IPS-NIHi11 (cell line): ENCODE measurements at regions not wholly inside any gene's neighbourhood (a gene's known extent, or its start where the extent isn't known, plus 50 kb on each side); places are given as distances from the start of the nearest gene placed in this dataset.
A peak's percentile ranks its signal among the peaks of the same experiment; 100 is the strongest.
"Not testable (repeated sequence)": the region's sequence is repeated elsewhere in the genome, so short reads cannot be mapped to it uniquely, and the experiment has no call there.

Experiments used
- DNase-seq: peaks from one replicate; pipeline ENCODE4 v3.0.0; 2012; ENCODE audit warnings: mixed read lengths, low spot score

- DNase-seq: no peak
Measured at GRCh38 chr20:58040447-58041290, 187.8 kb downstream of the ANKRD60 start.

GRCh38 chr20:58039274-58040092 lies 189.0 kb downstream of the ANKRD60 start:
- DNase-seq: no peak

DNA sequence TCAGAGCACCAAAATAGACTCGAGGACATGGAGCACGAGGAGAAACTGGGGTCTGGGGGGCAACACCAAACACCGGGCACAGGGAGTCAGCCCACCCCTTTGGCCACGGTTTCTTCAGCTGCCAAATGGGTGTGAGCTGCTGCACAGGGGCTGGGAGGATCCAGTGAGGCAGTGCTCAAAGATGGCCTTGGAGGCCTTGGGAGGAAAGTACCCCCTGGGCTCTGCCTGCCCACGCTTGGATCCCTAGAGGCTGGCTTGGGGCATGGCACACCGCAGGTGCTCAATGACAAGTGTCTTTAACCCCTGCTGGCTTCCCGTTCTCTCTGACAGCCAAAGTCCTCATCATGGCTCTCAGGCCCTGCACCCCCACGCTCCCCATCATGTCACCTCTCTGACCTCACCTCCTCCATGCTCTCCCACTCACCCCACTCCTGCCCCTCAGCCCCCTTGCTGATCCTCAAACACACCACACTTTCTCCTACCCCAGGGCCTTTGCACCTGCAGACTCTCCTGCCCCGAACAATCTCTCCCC lies 190.3 kb downstream of the ANKRD60 start:
- DNase-seq: no peak

GRCh38 chr20:58037631-58038030 lies 190.8 kb downstream of the ANKRD60 start:
- no peak for DNase-seq

- DNase-seq: no peak
Measured at GRCh38 chr20:58033026-58033536, 195.4 kb downstream of the ANKRD60 start.

GRCh38 chr20:58032599-58032998 lies 195.9 kb downstream of the ANKRD60 start:
- no peak for DNase-seq

GRCh38 chr20:58031350-58031749 lies 197.1 kb downstream of the ANKRD60 start:
- DNase-seq: not testable (repeated sequence)

DNA sequence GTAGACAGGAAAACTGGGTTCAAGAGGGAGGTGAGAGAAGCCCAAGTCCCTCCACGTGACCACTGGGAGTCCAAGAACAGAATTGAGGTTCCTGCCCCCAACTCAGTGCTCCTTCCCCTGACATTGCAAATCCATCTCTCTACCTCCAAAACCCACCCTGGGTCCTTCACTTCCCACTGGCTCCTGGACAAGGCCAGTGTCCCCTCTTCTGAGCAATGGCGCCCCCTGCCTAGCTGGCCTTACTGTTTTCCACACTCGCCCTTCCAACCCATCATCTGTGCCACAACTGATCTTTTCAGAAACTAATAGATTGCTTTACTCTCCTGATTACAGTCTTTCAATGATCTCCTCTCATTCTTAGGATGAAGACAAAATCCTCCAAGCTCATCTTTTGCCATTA lies 200.3 kb downstream of the ANKRD60 start:
- peak; percentile 45 for DNase-seq

GRCh38 chr20:58026361-58026760 lies 202.1 kb downstream of the ANKRD60 start:
- DNase-seq: no peak

GRCh38 chr20:58025233-58025632 lies 203.2 kb downstream of the ANKRD60 start:
- no peak for DNase-seq

- DNase-seq: no peak
Measured at GRCh38 chr20:58024241-58024721, 204.2 kb downstream of the ANKRD60 start.

DNA sequence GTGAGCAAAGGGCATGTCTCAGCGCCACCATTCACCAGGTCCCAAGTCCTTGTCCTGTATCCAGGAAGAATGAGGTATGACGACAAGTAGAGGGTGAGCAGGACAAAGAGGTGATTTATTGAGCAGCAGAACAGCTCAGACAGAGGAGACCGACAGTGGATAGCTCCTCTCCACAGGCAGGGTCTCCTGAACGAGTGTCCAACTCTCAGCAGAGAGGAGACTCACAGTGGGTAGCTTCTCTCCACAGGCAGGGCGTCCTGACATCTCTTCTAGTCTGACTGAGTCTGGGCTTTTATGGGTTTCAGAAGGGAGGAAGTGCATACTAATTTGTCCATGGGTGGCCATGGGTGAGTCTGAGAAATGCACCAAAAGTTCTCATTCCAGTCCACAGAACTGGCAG lies 204.7 kb downstream of the ANKRD60 start:
- no peak for DNase-seq

DNA sequence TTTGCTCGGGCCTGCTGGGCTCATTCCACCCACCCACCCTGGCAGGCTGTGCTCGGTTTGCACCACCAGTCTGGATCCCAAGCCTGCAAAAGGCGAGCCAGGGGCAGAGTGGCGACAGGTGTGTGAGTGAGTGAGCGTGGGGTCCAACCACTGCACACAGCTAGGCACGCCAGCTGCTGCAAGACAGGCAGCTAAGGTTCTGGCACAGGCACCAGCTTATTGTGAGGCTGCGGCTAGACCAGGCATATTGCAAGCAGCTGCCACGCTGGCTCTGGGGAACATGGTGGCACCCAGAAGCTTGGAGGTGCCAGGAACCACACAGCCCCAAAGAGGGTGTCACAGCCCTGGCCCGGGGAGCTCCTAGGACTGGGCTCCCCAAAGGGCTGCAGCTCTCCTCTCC lies 205.1 kb downstream of the ANKRD60 start:
- DNase-seq: no peak

DNA sequence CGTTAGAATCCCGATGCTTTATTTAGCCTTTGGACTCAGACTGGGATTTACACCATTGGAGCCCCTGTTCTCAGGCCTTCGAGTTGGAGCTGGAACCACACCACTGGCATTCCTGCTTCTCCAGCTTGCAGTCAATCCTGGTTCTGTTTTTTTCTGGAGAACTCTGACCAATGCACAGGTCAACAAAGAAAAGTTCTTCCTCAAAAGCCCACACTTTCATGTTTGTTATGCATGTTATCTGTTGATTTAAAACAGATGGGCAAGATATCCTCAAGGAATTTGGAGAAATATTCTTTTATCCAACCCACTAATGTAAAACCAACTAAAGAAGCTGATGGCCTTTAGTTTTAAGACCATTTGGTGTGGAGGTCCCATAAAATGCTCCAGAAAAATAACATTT lies 205.7 kb downstream of the ANKRD60 start:
- no peak for DNase-seq

DNA sequence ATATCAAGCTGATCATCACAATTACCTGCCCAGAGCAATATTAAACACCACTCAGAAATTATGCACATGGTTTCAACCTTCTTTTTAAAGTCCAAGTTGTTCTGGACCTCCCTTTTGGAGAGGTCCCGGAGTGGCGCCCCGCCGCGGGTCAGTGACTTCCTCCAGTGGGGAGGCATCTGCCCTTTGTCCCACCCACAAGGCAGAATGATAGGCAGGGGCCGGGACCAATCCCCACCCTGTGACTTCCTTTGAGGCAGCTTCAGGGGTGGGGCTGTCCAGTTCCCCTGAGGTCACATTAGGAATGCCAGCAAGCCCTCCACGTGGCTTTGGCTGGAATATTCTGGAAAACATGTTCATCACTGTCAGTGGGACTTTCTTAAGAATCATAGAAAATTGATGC lies 207.0 kb downstream of the ANKRD60 start:
- peak; percentile 73 for DNase-seq

DNA sequence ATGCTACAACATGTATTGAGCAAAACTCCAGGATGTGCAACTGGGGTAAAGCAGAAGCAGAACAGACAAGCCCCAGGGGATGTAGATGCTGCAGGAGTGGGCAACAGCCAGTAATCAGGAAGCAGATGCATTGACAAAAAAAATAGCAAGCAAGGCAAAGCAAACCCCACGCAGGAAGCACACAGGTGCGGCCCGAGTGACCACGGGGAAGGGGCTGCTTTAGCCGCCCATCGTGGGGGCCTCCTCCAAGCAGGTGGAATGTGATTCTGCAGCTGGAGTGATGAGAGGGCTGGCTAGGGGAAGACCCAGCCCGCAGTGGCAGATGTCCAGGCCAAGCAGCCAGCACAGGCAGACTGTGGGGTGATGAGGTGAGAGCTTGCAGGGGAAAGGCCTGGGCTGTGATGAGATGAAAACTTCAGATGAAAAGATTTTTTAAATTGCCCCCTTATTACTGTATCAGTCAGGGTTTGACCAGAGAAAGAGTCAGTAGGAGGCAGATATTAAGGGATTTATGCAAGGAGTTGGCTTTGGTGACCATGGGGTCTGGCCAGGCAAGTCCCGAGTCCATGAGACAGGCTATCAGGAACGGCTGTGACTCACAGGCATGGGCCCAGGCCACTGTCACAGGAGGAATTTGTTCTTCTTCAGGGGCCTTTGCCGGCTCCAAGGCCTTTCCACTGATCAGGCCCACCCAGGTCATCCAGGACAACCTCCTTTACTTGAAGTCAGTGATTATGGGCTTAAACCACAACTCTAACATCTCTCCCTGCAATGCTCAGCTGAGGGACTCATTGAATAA lies 207.6 kb downstream of the ANKRD60 start:
- no peak for DNase-seq

GRCh38 chr20:58019850-58020625 lies 208.4 kb downstream of the ANKRD60 start:
- DNase-seq: no peak

- no peak for DNase-seq
Measured at GRCh38 chr20:58019027-58019849, 209.2 kb downstream of the ANKRD60 start.

DNA sequence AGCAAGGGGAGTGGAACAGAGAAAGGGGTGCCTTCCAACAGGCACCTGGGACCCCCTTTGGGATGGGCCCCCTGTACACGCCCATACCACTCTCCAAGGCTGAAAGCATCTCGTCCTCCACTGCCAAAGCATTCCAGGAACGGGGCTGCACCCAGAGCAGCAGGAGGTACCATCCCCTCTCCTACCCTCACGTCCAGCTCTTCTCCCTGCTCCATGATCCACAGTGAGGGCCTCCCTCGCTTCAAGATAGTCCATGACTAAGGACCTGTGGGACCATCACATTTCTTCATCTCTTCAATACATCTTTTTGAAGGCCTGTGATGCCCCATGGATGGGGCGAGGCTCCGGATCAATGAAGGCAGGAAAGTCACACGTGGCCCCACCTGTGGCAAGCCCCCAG lies 209.9 kb downstream of the ANKRD60 start:
- no peak for DNase-seq

GRCh38 chr20:58017970-58018530 lies 210.4 kb downstream of the ANKRD60 start:
- no peak for DNase-seq
